Hepatocyte (in vitro differentiated cells): ENCODE measurements at regions not wholly inside any gene's neighbourhood (a gene's known extent, or its start where the extent isn't known, plus 50 kb on each side); places are given as distances from the start of the nearest gene placed in this dataset.
"Not testable (repeated sequence)": the region's sequence is repeated elsewhere in the genome, so short reads cannot be mapped to it uniquely, and the experiment has no call there.

Experiments
- CTCF ChIP-seq: fragments of 200-600 bp; sonication (generic); IDR thresholded peaks from 2 replicates; pipeline ENCODE4 v1.5.1; 2016; ENCODE audit warnings: antibody characterized with exemption, mild to moderate bottlenecking; ENCODE audit not compliant: poor library complexity
- EZH2phosphoT487 ChIP-seq: fragments of 200-600 bp; sonication (generic); IDR thresholded peaks from one replicate; pipeline ENCODE4 v1.6.1; 2018; ENCODE audit warnings: antibody characterized with exemption, mild to moderate bottlenecking, low read depth, moderate library complexity; ENCODE audit not compliant: unreplicated experiment, severe bottlenecking

GRCh38 chr13:60280524-60280923, 116.5 kb upstream of the TDRD3 start:
- not testable (repeated sequence) for TF ChIP-seq CTCF, EZH2phosphoT487
